ENCODE measurements at regions not wholly inside any gene's neighbourhood (a gene's known extent, or its start where the extent isn't known, plus 50 kb on each side); places are given as distances from the start of the nearest gene placed in this dataset.

DNA sequence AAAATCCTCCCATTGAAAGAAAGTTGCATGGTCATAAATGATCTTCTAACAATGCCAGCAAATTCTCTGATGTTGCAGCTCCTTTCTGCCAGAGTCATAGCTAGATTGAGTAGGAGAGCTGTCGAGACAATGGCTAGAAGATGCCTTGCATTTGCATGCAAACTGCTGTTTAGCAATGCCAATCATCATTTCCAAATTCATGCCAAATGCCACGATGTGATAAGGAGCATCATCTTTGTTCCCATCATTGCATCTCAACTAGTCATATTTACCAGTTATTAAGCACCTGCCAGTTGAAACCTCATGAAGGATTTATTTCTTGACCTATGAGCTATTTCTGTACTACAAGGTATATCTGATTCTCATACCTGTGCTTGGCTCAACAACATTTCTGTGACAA is 246.4 kb upstream of the PIK3R1 start (continued):
- TF ChIP-seq HOXB13 (CRISPR knock-in tag; IDR thresholded peaks at IDR 0.05; ENCODE audit: low read depth) (no peak), TP53 (CRISPR knock-in tag; IDR thresholded peaks at IDR 0.05) (no peak), POLR2AphosphoS2 (conservative IDR thresholded peaks at IDR 0.05; ENCODE audit: low read length) (no peak), RAD21 (conservative IDR thresholded peaks at IDR 0.05 in 1 of 2, IDR thresholded peaks at IDR 0.05 in 1 of 2) (no peak), FOSB (CRISPR knock-in tag; IDR thresholded peaks at IDR 0.05) (no peak), RFX5 (IDR thresholded peaks at IDR 0.05) (no peak)
- TF ChIP-seq, protein P1, sequence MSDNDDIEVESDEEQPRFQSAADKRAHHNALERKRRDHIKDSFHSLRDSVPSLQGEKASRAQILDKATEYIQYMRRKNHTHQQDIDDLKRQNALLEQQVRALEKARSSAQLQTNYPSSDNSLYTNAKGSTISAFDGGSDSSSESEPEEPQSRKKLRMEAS (IDR thresholded peaks at IDR 0.05): no peak
- TF ChIP-seq, protein P2, sequence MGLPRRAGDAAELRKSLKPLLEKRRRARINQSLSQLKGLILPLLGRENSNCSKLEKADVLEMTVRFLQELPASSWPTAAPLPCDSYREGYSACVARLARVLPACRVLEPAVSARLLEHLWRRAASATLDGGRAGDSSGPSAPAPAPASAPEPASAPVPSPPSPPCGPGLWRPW (IDR thresholded peaks at IDR 0.05): no peak
- TF ChIP-seq, protein P3, sequence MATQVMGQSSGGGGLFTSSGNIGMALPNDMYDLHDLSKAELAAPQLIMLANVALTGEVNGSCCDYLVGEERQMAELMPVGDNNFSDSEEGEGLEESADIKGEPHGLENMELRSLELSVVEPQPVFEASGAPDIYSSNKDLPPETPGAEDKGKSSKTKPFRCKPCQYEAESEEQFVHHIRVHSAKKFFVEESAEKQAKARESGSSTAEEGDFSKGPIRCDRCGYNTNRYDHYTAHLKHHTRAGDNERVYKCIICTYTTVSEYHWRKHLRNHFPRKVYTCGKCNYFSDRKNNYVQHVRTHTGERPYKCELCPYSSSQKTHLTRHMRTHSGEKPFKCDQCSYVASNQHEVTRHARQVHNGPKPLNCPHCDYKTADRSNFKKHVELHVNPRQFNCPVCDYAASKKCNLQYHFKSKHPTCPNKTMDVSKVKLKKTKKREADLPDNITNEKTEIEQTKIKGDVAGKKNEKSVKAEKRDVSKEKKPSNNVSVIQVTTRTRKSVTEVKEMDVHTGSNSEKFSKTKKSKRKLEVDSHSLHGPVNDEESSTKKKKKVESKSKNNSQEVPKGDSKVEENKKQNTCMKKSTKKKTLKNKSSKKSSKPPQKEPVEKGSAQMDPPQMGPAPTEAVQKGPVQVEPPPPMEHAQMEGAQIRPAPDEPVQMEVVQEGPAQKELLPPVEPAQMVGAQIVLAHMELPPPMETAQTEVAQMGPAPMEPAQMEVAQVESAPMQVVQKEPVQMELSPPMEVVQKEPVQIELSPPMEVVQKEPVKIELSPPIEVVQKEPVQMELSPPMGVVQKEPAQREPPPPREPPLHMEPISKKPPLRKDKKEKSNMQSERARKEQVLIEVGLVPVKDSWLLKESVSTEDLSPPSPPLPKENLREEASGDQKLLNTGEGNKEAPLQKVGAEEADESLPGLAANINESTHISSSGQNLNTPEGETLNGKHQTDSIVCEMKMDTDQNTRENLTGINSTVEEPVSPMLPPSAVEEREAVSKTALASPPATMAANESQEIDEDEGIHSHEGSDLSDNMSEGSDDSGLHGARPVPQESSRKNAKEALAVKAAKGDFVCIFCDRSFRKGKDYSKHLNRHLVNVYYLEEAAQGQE (IDR thresholded peaks at IDR 0.05): no peak

DNA sequence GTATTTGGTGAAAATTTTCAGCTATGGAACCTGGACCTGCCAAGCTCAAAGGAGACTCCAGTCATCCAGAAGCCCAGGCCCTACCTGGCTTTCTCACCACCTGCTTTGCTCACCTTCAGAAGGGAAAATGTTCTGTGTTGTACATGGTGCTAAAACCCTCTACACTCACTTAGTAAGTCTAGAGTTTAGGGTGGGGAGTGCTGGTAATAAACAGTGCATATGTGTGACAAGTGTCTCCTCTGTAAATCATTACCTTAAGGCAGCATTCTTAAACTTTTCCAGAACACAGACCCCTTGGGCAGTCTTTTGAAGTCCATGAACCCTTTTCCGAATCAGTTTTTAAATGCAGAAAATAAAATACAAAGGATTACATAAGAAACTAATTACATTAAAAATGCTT is 248.8 kb upstream of the PIK3R1 start:
- FAIRE-seq (no peak), ATAC-seq (no peak), DNase-seq (ENCODE audit: low read depth in 1 of 2, low spot score in 1 of 2) (no peak)
- Histone ChIP-seq H3K4me2 (no peak overlapping the region), H3K4me3 (no peak overlapping the region), H3K9me3 (no peaks in the 10 kb centered on the region), H3K27ac (no peak overlapping the region), H3K4me1 (no peaks in the 10 kb centered on the region)
- 80% methylated on average over 1 of the region's 1 CpG for WGBS (ENCODE audit: missing lambda C conversion rate)
- TF ChIP-seq SREBF2 (IDR thresholded peaks at IDR 0.05): no peak
- ChIA-PET CTCF (no interaction called here), POLR2A (no interaction called here)

DNA sequence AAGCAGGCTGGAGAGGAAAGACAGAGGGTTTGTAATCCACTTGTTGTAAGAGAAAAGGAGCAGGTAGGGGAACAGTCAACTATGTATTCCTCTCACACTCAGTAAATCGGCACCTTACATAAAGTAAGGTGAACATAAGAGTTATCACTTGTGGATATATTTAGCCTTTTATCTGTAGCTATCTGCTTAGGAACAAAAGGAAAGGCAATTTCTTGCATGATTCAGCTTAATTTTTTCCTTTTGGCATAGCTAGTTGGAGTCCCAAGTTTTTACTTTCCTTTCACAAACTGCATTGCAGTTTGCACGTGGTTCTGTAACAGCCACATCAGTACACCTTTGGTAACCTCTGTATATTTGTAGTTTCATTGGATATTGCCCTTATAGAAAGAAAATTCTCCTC is 250.9 kb upstream of the PIK3R1 start:
- no peak for FAIRE-seq
- Histone ChIP-seq H3K4me3 (no peak overlapping the region), H3K27ac (no peak overlapping the region), H3K4me2 (no peak overlapping the region), H3K4me1 (no peaks in the 10 kb centered on the region), H3K9me3 (no peaks in the 10 kb centered on the region)
- TF ChIP-seq RNF2 (IDR thresholded peaks at IDR 0.05; ENCODE audit: borderline replicate concordance, low read depth) (no peak), JUNB (IDR thresholded peaks at IDR 0.05) (no peak)
- TF ChIP-seq, protein P4, sequence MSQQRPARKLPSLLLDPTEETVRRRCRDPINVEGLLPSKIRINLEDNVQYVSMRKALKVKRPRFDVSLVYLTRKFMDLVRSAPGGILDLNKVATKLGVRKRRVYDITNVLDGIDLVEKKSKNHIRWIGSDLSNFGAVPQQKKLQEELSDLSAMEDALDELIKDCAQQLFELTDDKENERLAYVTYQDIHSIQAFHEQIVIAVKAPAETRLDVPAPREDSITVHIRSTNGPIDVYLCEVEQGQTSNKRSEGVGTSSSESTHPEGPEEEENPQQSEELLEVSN (IDR thresholded peaks at IDR 0.05; ENCODE audit: borderline replicate concordance, low read depth): no peak
- CTCF ChIA-PET: no interaction called here
- DNase-seq (ENCODE audit: low read depth in 1 of 2, low spot score in 1 of 2): no peak
- WGBS (ENCODE audit: missing lambda C conversion rate): 6% methylated on average over 2 of the region's 2 CpGs
- POLR2A ChIA-PET: no interaction called here
- no peak for ATAC-seq

DNA sequence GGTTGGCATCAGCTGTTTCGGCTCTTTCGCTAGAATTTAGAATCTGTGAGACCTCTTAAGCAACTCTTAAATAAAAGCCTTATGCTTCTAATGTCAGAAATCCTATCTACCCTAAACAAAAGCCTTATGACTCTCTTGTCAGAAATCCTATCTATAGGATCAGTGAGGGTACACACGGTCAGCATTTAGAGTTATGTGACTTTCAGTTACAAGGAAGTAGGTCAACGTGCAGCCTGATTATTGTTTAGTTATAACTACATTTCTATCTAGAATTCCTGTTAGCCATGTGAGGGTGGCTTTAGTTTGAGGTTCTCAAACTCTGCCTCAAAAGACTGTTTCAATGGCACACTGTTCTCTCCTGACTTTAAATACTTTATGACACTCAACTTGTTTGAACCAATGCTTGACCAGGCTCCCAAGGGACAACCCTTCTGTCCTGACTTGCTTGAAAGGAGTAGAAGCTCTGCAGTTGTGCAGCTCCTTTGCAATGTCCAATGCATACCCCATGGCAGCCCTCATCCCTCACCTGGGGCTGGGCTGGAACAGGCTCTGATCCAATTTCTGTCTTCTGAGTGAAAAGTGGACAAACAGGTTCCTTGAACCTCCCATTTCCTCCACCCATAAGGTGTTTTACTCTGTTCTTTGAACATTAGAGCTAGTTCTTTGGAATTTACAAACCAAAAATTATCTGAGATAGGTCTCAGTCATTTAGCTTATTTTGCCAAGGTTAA is 251.6 kb upstream of the PIK3R1 start:
- ChIA-PET CTCF (no interaction called here), POLR2A (no interaction called here)
- no peak for ATAC-seq
- no peak overlapping the region for H3K4me3 ChIP-seq
- H3K27ac ChIP-seq: no peak overlapping the region
- no peak for DNase-seq (ENCODE audit: low read depth in 1 of 2, low spot score in 1 of 2)
- FAIRE-seq: no peak
- no peaks in the 10 kb centered on the region for H3K4me1 ChIP-seq
- WGBS (ENCODE audit: missing lambda C conversion rate): 13% methylated on average over 4 of the region's 4 CpGs
- H3K4me2 ChIP-seq: no peak overlapping the region
- H3K9me3 ChIP-seq: no peaks in the 10 kb centered on the region
- TF ChIP-seq, protein P3 (IDR thresholded peaks at IDR 0.05): no peak
- TF ChIP-seq SREBF2 (IDR thresholded peaks at IDR 0.05): no peak
- TF ChIP-seq, protein P5, sequence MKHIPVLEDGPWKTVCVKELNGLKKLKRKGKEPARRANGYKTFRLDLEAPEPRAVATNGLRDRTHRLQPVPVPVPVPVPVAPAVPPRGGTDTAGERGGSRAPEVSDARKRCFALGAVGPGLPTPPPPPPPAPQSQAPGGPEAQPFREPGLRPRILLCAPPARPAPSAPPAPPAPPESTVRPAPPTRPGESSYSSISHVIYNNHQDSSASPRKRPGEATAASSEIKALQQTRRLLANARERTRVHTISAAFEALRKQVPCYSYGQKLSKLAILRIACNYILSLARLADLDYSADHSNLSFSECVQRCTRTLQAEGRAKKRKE (CRISPR knock-in tag; IDR thresholded peaks at IDR 0.05; ENCODE audit: low read depth): no peak
- TF ChIP-seq, protein P1 (IDR thresholded peaks at IDR 0.05): no peak
- TF ChIP-seq, protein P6, sequence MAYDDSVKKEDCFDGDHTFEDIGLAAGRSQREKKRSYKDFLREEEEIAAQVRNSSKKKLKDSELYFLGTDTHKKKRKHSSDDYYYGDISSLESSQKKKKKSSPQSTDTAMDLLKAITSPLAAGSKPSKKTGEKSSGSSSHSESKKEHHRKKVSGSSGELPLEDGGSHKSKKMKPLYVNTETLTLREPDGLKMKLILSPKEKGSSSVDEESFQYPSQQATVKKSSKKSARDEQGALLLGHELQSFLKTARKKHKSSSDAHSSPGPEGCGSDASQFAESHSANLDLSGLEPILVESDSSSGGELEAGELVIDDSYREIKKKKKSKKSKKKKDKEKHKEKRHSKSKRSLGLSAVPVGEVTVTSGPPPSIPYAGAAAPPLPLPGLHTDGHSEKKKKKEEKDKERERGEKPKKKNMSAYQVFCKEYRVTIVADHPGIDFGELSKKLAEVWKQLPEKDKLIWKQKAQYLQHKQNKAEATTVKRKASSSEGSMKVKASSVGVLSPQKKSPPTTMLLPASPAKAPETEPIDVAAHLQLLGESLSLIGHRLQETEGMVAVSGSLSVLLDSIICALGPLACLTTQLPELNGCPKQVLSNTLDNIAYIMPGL (CRISPR knock-in tag; IDR thresholded peaks at IDR 0.05; ENCODE audit: borderline replicate concordance): no peak
- no peak for TF ChIP-seq CHD4 (IDR thresholded peaks at IDR 0.05; ENCODE audit: borderline replicate concordance)
- no peak for TF ChIP-seq JUN (IDR thresholded peaks at IDR 0.05)
- no peak for TF ChIP-seq CBX8 (IDR thresholded peaks at IDR 0.05)
- no peak for TF ChIP-seq EP300 (IDR thresholded peaks at IDR 0.05)
